ENCODE measurements at regions not wholly inside any gene's neighbourhood (a gene's known extent, or its start where the extent isn't known, plus 50 kb on each side); places are given as distances from the start of the nearest gene placed in this dataset.

DNA sequence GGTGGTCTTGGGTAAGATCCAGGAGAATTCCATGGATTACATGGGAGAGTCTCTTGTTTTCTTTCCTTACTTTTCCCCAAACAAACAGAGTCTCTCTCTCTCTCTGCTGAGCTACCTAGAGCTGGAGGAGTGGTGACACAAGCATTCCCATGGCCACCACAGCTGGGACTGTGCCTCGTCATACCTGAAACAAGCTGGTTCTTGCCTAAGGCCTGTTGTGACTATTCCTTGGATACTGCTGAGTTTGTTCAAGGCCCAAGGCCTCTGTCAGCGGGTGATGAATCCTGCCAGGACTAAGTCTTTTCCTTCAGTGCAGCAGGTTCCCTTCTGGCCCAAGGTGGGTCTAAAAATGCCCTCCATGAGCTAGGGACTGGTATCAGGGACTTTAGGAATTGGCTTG lies 378.1 kb upstream of the ZNF385D start:
- TF ChIP-seq POLR2AphosphoS5 (IDR thresholded peaks at IDR 0.05; ENCODE audit: low read depth, low read length) (no peak), SIN3A (IDR thresholded peaks at IDR 0.05; ENCODE audit: borderline replicate concordance, insufficient read depth, low read length) (no peak), FOXP2 (optimal IDR thresholded peaks at IDR 0.05; ENCODE audit: borderline replicate concordance, extremely low read depth, extremely low read length, insufficient read depth) (no peak), TAF1 (IDR thresholded peaks at IDR 0.05; ENCODE audit: borderline replicate concordance, insufficient read depth, low read length) (no peak)
- TF ChIP-seq, protein P1, sequence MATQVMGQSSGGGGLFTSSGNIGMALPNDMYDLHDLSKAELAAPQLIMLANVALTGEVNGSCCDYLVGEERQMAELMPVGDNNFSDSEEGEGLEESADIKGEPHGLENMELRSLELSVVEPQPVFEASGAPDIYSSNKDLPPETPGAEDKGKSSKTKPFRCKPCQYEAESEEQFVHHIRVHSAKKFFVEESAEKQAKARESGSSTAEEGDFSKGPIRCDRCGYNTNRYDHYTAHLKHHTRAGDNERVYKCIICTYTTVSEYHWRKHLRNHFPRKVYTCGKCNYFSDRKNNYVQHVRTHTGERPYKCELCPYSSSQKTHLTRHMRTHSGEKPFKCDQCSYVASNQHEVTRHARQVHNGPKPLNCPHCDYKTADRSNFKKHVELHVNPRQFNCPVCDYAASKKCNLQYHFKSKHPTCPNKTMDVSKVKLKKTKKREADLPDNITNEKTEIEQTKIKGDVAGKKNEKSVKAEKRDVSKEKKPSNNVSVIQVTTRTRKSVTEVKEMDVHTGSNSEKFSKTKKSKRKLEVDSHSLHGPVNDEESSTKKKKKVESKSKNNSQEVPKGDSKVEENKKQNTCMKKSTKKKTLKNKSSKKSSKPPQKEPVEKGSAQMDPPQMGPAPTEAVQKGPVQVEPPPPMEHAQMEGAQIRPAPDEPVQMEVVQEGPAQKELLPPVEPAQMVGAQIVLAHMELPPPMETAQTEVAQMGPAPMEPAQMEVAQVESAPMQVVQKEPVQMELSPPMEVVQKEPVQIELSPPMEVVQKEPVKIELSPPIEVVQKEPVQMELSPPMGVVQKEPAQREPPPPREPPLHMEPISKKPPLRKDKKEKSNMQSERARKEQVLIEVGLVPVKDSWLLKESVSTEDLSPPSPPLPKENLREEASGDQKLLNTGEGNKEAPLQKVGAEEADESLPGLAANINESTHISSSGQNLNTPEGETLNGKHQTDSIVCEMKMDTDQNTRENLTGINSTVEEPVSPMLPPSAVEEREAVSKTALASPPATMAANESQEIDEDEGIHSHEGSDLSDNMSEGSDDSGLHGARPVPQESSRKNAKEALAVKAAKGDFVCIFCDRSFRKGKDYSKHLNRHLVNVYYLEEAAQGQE (IDR thresholded peaks at IDR 0.05; ENCODE audit: insufficient read depth in 1 of 2, low read depth in 2 of 2, low read length in 2 of 2): no peak

DNA sequence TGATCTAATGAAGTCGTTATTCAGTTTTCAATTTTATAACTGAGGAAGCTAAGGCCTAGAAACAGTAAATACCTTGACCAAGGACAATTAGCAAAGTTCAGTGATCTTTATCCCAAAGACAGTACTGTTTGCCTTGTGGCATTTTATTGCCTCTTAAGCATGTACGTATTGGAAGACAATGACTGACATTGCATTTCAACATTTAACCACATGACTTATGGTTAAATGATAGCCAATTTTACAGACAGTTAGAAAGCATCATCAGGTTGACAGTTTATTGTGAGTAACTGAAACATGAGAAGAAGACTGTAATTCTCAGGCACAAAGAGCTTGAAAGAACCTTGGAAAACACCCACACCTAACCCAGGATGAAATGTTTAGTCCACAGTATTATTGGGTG lies 390.8 kb upstream of the ZNF385D start:
- TF ChIP-seq FOXP2 (optimal IDR thresholded peaks at IDR 0.05; ENCODE audit: borderline replicate concordance, extremely low read depth, extremely low read length, insufficient read depth): no peak
- no peak for TF ChIP-seq POLR2AphosphoS5 (IDR thresholded peaks at IDR 0.05; ENCODE audit: low read depth, low read length)
- TF ChIP-seq TAF1 (IDR thresholded peaks at IDR 0.05; ENCODE audit: borderline replicate concordance, insufficient read depth, low read length): no peak
- no peak for TF ChIP-seq SIN3A (IDR thresholded peaks at IDR 0.05; ENCODE audit: borderline replicate concordance, insufficient read depth, low read length)
- TF ChIP-seq, protein P1 (IDR thresholded peaks at IDR 0.05; ENCODE audit: insufficient read depth in 1 of 2, low read depth in 2 of 2, low read length in 2 of 2): no peak

DNA sequence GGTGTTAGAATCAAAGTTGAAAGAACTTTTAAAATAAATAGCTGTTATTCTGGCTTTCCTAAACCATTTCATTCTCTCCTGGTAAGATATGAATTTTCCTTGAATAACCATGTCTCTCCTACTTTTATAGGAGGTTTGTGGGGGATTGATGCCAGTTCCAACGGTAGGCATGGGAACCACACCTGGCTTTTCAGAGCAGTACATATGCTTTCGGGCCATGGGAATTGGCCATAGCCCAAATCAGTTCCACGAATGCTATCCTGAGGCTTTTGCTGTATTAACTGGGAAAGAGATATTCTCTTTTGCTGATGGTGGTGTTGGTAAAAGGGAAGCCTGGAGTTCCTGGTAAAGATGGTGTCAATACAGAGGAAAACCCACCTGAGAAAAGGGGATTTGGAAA lies 396.2 kb upstream of the ZNF385D start:
- TF ChIP-seq, protein P1 (IDR thresholded peaks at IDR 0.05; ENCODE audit: insufficient read depth in 1 of 2, low read depth in 2 of 2, low read length in 2 of 2): no peak
- no peak for TF ChIP-seq TAF1 (IDR thresholded peaks at IDR 0.05; ENCODE audit: borderline replicate concordance, insufficient read depth, low read length)
- no peak for TF ChIP-seq POLR2AphosphoS5 (IDR thresholded peaks at IDR 0.05; ENCODE audit: low read depth, low read length)
- no peak for TF ChIP-seq FOXP2 (optimal IDR thresholded peaks at IDR 0.05; ENCODE audit: borderline replicate concordance, extremely low read depth, extremely low read length, insufficient read depth)
- no peak for TF ChIP-seq SIN3A (IDR thresholded peaks at IDR 0.05; ENCODE audit: borderline replicate concordance, insufficient read depth, low read length)

DNA sequence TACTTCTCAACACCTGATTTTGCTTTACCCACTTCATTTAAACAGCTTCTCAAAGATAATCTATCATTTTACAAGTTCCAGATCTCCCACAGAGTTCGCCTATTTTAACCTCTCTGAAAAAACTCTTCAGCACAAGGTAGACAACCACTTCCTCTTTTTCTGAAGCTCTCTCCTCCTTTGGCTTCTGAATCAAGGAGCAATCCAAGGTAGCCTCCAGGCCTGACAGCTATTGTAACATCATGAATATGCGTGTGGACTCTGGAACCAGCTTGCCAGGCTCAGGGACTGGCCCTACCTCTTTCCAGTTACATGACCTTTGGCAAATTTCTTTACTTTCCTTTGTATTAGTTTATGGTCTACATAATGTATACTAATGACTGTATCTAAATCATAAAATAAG lies 405.9 kb upstream of the ZNF385D start:
- TF ChIP-seq SIN3A (IDR thresholded peaks at IDR 0.05; ENCODE audit: borderline replicate concordance, insufficient read depth, low read length) (no peak), TAF1 (IDR thresholded peaks at IDR 0.05; ENCODE audit: borderline replicate concordance, insufficient read depth, low read length) (no peak), POLR2AphosphoS5 (IDR thresholded peaks at IDR 0.05; ENCODE audit: low read depth, low read length) (no peak), FOXP2 (optimal IDR thresholded peaks at IDR 0.05; ENCODE audit: borderline replicate concordance, extremely low read depth, extremely low read length, insufficient read depth) (no peak)
- TF ChIP-seq, protein P1 (IDR thresholded peaks at IDR 0.05; ENCODE audit: insufficient read depth in 1 of 2, low read depth in 2 of 2, low read length in 2 of 2): no peak

DNA sequence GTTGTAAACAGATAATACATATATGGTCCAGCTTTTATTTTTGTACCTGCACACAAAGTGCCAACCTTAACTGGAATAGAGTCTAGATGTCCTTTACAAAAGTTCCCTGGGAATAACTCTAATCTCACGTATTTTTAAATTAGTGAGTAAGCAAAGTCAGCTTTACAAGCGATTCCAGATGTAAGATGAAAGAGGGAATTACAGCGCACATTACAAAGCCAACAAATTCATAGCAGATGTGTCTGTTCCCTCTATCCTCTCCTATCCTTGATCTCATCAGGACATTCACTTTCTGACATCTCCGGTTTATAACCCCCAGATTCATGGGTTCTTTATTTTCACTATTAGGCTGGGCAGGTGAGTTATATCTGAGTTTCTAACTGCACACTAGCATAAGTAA lies 406.8 kb upstream of the ZNF385D start:
- TF ChIP-seq, protein P1 (IDR thresholded peaks at IDR 0.05; ENCODE audit: insufficient read depth in 1 of 2, low read depth in 2 of 2, low read length in 2 of 2): no peak
- TF ChIP-seq TAF1 (IDR thresholded peaks at IDR 0.05; ENCODE audit: borderline replicate concordance, insufficient read depth, low read length): no peak
